HCT116 (cell line): ENCODE measurements at regions not wholly inside any gene's neighbourhood (a gene's known extent, or its start where the extent isn't known, plus 50 kb on each side); places are given as distances from the start of the nearest gene placed in this dataset.

Experiments
- EZH2 ChIP-seq: fragments of 200-600 bp; sonication (generic); IDR thresholded peaks from 2 replicates; pipeline ENCODE4 v1.6.1; 2017; ENCODE audit warnings: antibody characterized with exemption, mixed run types
- EZH2phosphoT487 ChIP-seq: fragments of 200-600 bp; IDR thresholded peaks from 2 replicates; pipeline ENCODE4 v1.6.1; 2018; ENCODE audit warnings: antibody characterized with exemption, borderline replicate concordance
- POLR2A ChIP-seq: IDR thresholded peaks from 2 replicates; pipeline ENCODE4 v1.7.0; 2011; ENCODE audit warnings: borderline replicate concordance; ENCODE audit not compliant: insufficient read depth, insufficient read length; ENCODE audit errors: extremely low read depth
- POLR2AphosphoS5 ChIP-seq: IDR thresholded peaks from 2 replicates; pipeline ENCODE4 v1.6.1; 2011; ENCODE audit warnings: mild to moderate bottlenecking, low read depth, low read length, moderate library complexity
- RAD21 ChIP-seq: IDR thresholded peaks from 2 replicates; pipeline ENCODE4 v1.6.1; 2012; ENCODE audit warnings: low read depth, mild to moderate bottlenecking
- SIN3A ChIP-seq: IDR thresholded peaks from 2 replicates; pipeline ENCODE4 v1.6.1; 2012; ENCODE audit warnings: low read depth
- SP1 ChIP-seq: IDR thresholded peaks from 2 replicates; pipeline ENCODE4 v1.6.1; 2012; ENCODE audit warnings: low read depth
- SRF ChIP-seq: IDR thresholded peaks from 2 replicates; pipeline ENCODE4 v1.6.1; 2012; ENCODE audit warnings: low read depth
- TCF7L2 ChIP-seq: IDR thresholded peaks from 2 replicates; pipeline ENCODE4 v1.7.0; 2011; ENCODE audit warnings: borderline replicate concordance, inconsistent platforms; ENCODE audit not compliant: insufficient read depth, insufficient read length; ENCODE audit errors: extremely low read depth
- TF ChIP-seq, protein P1 (sequence below), 3 experiments: fragments of 200-600 bp in 1 of 3; sonication (generic) in 1 of 3; IDR thresholded peaks in 2 of 3; conservative IDR thresholded peaks in 1 of 3; 2 replicates each; pipeline ENCODE4 v1.5.1; 2012 to 2017; ENCODE audit warnings: low read depth in 2 of 3, low read length in 2 of 3, antibody characterized with exemption in 1 of 3, borderline replicate concordance in 1 of 3, control low read depth in 1 of 3, mild to moderate bottlenecking in 1 of 3, mixed read lengths in 1 of 3, mixed run types in 1 of 3, moderate library complexity in 1 of 3; ENCODE audit not compliant: insufficient read depth in 1 of 3
- TF ChIP-seq, protein P2 (sequence below): IDR thresholded peaks from 2 replicates; pipeline ENCODE4 v1.6.1; 2012
- TF ChIP-seq, protein P3 (sequence below): IDR thresholded peaks from 2 replicates; pipeline ENCODE4 v1.6.1; 2012
- TF ChIP-seq, protein P4 (sequence below): IDR thresholded peaks from 2 replicates; pipeline ENCODE4 v1.6.1; 2012; ENCODE audit warnings: low read depth

DNA sequence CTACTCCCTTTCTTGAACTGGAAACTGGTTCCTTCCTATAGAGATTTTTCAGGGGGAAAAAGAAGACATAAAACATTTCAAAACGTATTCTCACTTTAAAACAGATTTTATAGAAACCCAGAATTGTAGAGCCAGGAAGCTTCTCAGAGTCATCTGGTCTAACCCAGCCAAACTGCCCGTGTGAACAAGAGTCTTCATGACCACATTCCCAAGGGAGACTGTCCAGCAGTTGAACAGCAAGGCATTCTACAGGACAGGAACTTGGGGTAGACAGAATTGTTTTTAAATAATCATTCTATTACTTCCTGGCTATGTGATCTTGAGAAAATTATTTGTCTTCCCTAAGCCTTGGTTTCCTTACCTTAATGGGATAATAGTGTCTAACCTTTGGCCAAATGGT, 163.5 kb upstream of the IVNS1ABP start:
- TF ChIP-seq, protein P1, sequence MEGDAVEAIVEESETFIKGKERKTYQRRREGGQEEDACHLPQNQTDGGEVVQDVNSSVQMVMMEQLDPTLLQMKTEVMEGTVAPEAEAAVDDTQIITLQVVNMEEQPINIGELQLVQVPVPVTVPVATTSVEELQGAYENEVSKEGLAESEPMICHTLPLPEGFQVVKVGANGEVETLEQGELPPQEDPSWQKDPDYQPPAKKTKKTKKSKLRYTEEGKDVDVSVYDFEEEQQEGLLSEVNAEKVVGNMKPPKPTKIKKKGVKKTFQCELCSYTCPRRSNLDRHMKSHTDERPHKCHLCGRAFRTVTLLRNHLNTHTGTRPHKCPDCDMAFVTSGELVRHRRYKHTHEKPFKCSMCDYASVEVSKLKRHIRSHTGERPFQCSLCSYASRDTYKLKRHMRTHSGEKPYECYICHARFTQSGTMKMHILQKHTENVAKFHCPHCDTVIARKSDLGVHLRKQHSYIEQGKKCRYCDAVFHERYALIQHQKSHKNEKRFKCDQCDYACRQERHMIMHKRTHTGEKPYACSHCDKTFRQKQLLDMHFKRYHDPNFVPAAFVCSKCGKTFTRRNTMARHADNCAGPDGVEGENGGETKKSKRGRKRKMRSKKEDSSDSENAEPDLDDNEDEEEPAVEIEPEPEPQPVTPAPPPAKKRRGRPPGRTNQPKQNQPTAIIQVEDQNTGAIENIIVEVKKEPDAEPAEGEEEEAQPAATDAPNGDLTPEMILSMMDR (IDR thresholded peaks at IDR 0.05 in 2 of 3, conservative IDR thresholded peaks at IDR 0.05 in 1 of 3; ENCODE audit: borderline replicate concordance in 1 of 3, insufficient read depth in 1 of 3, low read depth in 2 of 3, low read length in 2 of 3): no peak
- TF ChIP-seq SRF (no peak), POLR2A (no peak), EZH2 (no peak), POLR2AphosphoS5 (no peak), TCF7L2 (no peak), SIN3A (no peak), SP1 (no peak), RAD21 (no peak), EZH2phosphoT487 (no peak)
- TF ChIP-seq, protein P2, sequence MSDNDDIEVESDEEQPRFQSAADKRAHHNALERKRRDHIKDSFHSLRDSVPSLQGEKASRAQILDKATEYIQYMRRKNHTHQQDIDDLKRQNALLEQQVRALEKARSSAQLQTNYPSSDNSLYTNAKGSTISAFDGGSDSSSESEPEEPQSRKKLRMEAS: no peak
- TF ChIP-seq, protein P3, sequence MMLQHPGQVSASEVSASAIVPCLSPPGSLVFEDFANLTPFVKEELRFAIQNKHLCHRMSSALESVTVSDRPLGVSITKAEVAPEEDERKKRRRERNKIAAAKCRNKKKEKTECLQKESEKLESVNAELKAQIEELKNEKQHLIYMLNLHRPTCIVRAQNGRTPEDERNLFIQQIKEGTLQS: no peak
- TF ChIP-seq, protein P4, sequence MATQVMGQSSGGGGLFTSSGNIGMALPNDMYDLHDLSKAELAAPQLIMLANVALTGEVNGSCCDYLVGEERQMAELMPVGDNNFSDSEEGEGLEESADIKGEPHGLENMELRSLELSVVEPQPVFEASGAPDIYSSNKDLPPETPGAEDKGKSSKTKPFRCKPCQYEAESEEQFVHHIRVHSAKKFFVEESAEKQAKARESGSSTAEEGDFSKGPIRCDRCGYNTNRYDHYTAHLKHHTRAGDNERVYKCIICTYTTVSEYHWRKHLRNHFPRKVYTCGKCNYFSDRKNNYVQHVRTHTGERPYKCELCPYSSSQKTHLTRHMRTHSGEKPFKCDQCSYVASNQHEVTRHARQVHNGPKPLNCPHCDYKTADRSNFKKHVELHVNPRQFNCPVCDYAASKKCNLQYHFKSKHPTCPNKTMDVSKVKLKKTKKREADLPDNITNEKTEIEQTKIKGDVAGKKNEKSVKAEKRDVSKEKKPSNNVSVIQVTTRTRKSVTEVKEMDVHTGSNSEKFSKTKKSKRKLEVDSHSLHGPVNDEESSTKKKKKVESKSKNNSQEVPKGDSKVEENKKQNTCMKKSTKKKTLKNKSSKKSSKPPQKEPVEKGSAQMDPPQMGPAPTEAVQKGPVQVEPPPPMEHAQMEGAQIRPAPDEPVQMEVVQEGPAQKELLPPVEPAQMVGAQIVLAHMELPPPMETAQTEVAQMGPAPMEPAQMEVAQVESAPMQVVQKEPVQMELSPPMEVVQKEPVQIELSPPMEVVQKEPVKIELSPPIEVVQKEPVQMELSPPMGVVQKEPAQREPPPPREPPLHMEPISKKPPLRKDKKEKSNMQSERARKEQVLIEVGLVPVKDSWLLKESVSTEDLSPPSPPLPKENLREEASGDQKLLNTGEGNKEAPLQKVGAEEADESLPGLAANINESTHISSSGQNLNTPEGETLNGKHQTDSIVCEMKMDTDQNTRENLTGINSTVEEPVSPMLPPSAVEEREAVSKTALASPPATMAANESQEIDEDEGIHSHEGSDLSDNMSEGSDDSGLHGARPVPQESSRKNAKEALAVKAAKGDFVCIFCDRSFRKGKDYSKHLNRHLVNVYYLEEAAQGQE: no peak
